HuH-7 (cell line): ENCODE measurements at regions not wholly inside any gene's neighbourhood (a gene's known extent, or its start where the extent isn't known, plus 50 kb on each side); places are given as distances from the start of the nearest gene placed in this dataset.
A peak's percentile ranks its signal among the peaks of the same experiment; 100 is the strongest.

Experiments used
- DNase-seq: peaks from one replicate; pipeline ENCODE4 v3.0.0; 2011; ENCODE audit warnings: low spot score

GRCh38 chr2:198408171-198408570 lies 603.8 kb downstream of the PLCL1 start:
- no peak for DNase-seq

- no peak for DNase-seq
Measured at GRCh38 chr2:198405311-198405710, 600.9 kb downstream of the PLCL1 start.

GRCh38 chr2:198401644-198402043 lies 597.3 kb downstream of the PLCL1 start:
- DNase-seq = no peak

GRCh38 chr2:198400999-198401398 lies 596.6 kb downstream of the PLCL1 start:
- DNase-seq = no peak

GRCh38 chr2:198394208-198394607 lies 589.8 kb downstream of the PLCL1 start:
- no peak for DNase-seq

- DNase-seq = no peak
Measured at GRCh38 chr2:198390670-198391069, 586.3 kb downstream of the PLCL1 start.

GRCh38 chr2:198387677-198388076 lies 583.3 kb downstream of the PLCL1 start:
- DNase-seq = no peak

- DNase-seq = no peak
Measured at GRCh38 chr2:198385856-198386255, 581.5 kb downstream of the PLCL1 start.

- DNase-seq = no peak
Measured at GRCh38 chr2:198385326-198385725, 580.9 kb downstream of the PLCL1 start.

GRCh38 chr2:198383392-198383791 lies 579.0 kb downstream of the PLCL1 start:
- no peak for DNase-seq

GRCh38 chr2:198382811-198383210 lies 578.4 kb downstream of the PLCL1 start:
- no peak for DNase-seq

GRCh38 chr2:198376677-198377076 lies 572.3 kb downstream of the PLCL1 start:
- DNase-seq = no peak

- DNase-seq = no peak
Measured at GRCh38 chr2:198375083-198375410, 570.7 kb downstream of the PLCL1 start.

GRCh38 chr2:198374375-198375082 lies 570.1 kb downstream of the PLCL1 start:
- DNase-seq = peak; percentile 6

- DNase-seq = no peak
Measured at GRCh38 chr2:198371921-198372543, 567.6 kb downstream of the PLCL1 start.

GRCh38 chr2:198371329-198371728 lies 566.9 kb downstream of the PLCL1 start:
- no peak for DNase-seq

- no peak for DNase-seq
Measured at GRCh38 chr2:198368089-198368488, 563.7 kb downstream of the PLCL1 start.

GRCh38 chr2:198362740-198363139 lies 558.3 kb downstream of the PLCL1 start:
- no peak for DNase-seq

GRCh38 chr2:198359308-198359707 lies 554.9 kb downstream of the PLCL1 start:
- no peak for DNase-seq

- DNase-seq = no peak
Measured at GRCh38 chr2:198356157-198356556, 551.8 kb downstream of the PLCL1 start.

- DNase-seq = no peak
Measured at GRCh38 chr2:198351647-198352046, 547.3 kb downstream of the PLCL1 start.

- DNase-seq = no peak
Measured at GRCh38 chr2:198347946-198348345, 543.6 kb downstream of the PLCL1 start.

- no peak for DNase-seq
Measured at GRCh38 chr2:198347349-198347748, 543.0 kb downstream of the PLCL1 start.

- DNase-seq = no peak
Measured at GRCh38 chr2:198343471-198343870, 539.1 kb downstream of the PLCL1 start.
